MCF 10A (cell line): ENCODE measurements at regions not wholly inside any gene's neighbourhood (a gene's known extent, or its start where the extent isn't known, plus 50 kb on each side); places are given as distances from the start of the nearest gene placed in this dataset.
"Not testable (repeated sequence)": the region's sequence is repeated elsewhere in the genome, so short reads cannot be mapped to it uniquely, and the experiment has no call there.

Experiments
- BruUV-seq: library from RNA; stranded (reverse); fragments of 400-500 nt; replicated peaks from 2 replicates; lab custom pipeline; 2021; lab: Mats Ljungman, UMichigan
- CTCF ChIA-PET: fragments of 300-600 bp; sonication (Branson Sonifier 250); formaldehyde crosslinking; extraction: SDS; loops from one replicate; lab custom pipeline; 2021; ENCODE audit warnings: antibody characterized with exemption, inconsistent platforms; lab: Yijun Ruan, JAX
- POLR2A ChIA-PET: fragments of 300-600, 350-650 bp; sonication (Branson Sonifier 250); formaldehyde crosslinking; extraction: SDS; loops from one replicate; lab custom pipeline; 2020; ENCODE audit warnings: antibody characterized with exemption, inconsistent platforms; lab: Yijun Ruan, JAX
- DNase-seq: peaks from one replicate; pipeline ENCODE4 v3.0.0-alpha.2; 2018; ENCODE audit not compliant: unreplicated experiment
- H3K27ac Mint-ChIP-seq: one replicate; pipeline ENCODE4 v1.8.0; 2022; ENCODE audit warnings: mild to moderate bottlenecking, low read depth, mixed read lengths; ENCODE audit not compliant: unreplicated experiment
- H3K27me3 Mint-ChIP-seq: one replicate; pipeline ENCODE4 v1.8.0; 2022; ENCODE audit warnings: mixed read lengths; ENCODE audit not compliant: insufficient read depth, unreplicated experiment
- H3K36me3 Mint-ChIP-seq: one replicate; pipeline ENCODE4 v1.8.0; 2022; ENCODE audit warnings: mild to moderate bottlenecking, moderate library complexity, mixed read lengths; ENCODE audit not compliant: insufficient read depth, unreplicated experiment
- H3K4me1 Mint-ChIP-seq: one replicate; pipeline ENCODE4 v1.8.0; 2022; ENCODE audit warnings: mixed read lengths; ENCODE audit not compliant: insufficient read depth, unreplicated experiment
- H3K4me3 Mint-ChIP-seq: one replicate; pipeline ENCODE4 v1.8.0; 2022; ENCODE audit warnings: mild to moderate bottlenecking, moderate library complexity, mixed read lengths; ENCODE audit not compliant: unreplicated experiment
- H3K9me3 Mint-ChIP-seq: one replicate; pipeline ENCODE4 v1.8.0; 2022; ENCODE audit warnings: mixed read lengths; ENCODE audit not compliant: unreplicated experiment
- CTCF ChIP-seq: fragments of 200-600 bp; IDR thresholded peaks from one replicate; pipeline ENCODE4 v1.8.0; 2022; ENCODE audit warnings: antibody characterized with exemption, mild to moderate bottlenecking; ENCODE audit not compliant: unreplicated experiment
- intact Hi-C: fragments of 100-400 bp; cut with micrococcal nuclease; formaldehyde crosslinking; loops from 2 replicates; pipeline ENCODE4 v1.14.1; 2022

- DNase-seq, H3K4me3 Mint-ChIP-seq, H3K36me3 Mint-ChIP-seq, intact Hi-C loops, POLR2A ChIA-PET, CTCF ChIA-PET, H3K4me1 Mint-ChIP-seq, H3K27me3 Mint-ChIP-seq, H3K27ac Mint-ChIP-seq, BruUV-seq: not testable (repeated sequence)
- H3K9me3 Mint-ChIP-seq: peaks cover 12% of the 10 kb centered on the region
Observed at GRCh38 chrX:84856791-84857190, 146.9 kb upstream of the APOOL start.

GRCh38 chrX:84858771-84859170 lies 144.9 kb upstream of the APOOL start:
- POLR2A ChIA-PET, H3K27me3 Mint-ChIP-seq, H3K27ac Mint-ChIP-seq, H3K4me1 Mint-ChIP-seq, H3K36me3 Mint-ChIP-seq, intact Hi-C loops, H3K9me3 Mint-ChIP-seq, BruUV-seq, CTCF ChIA-PET, H3K4me3 Mint-ChIP-seq, DNase-seq: not testable (repeated sequence)

GRCh38 chrX:84865113-84865512 lies 138.6 kb upstream of the APOOL start:
- Mint-ChIP-seq H3K4me3 (no peak overlapping the region), H3K4me1 (no peaks in the 10 kb centered on the region), H3K27me3 (no peaks in the 10 kb centered on the region), H3K27ac (no peak overlapping the region), H3K36me3 (no peaks in the 10 kb centered on the region), H3K9me3 (no peaks in the 10 kb centered on the region)
- TF ChIP-seq CTCF: no peak
- POLR2A ChIA-PET: no interaction called here
- BruUV-seq: no TSS peak
- intact Hi-C loops: no loop called here
- CTCF ChIA-PET: no interaction called here
- peak; percentile 49 for DNase-seq

- DNase-seq, H3K9me3 Mint-ChIP-seq, H3K27ac Mint-ChIP-seq, H3K27me3 Mint-ChIP-seq, BruUV-seq, POLR2A ChIA-PET, H3K4me3 Mint-ChIP-seq, CTCF ChIA-PET, H3K36me3 Mint-ChIP-seq, H3K4me1 Mint-ChIP-seq, intact Hi-C loops: not testable (repeated sequence)
Observed at GRCh38 chrX:84870281-84870680, 133.4 kb upstream of the APOOL start.

- H3K27me3 Mint-ChIP-seq, H3K36me3 Mint-ChIP-seq, H3K9me3 Mint-ChIP-seq, POLR2A ChIA-PET, H3K4me3 Mint-ChIP-seq, H3K27ac Mint-ChIP-seq, DNase-seq, H3K4me1 Mint-ChIP-seq, CTCF ChIA-PET, BruUV-seq, intact Hi-C loops: not testable (repeated sequence)
Observed at GRCh38 chrX:84872160-84872771, 131.4 kb upstream of the APOOL start.

GRCh38 chrX:84873176-84873575 lies 130.5 kb upstream of the APOOL start:
- BruUV-seq: no TSS peak
- CTCF ChIA-PET: no interaction called here
- Mint-ChIP-seq H3K27me3 (no peaks in the 10 kb centered on the region), H3K9me3 (no peaks in the 10 kb centered on the region), H3K36me3 (no peaks in the 10 kb centered on the region), H3K4me1 (no peaks in the 10 kb centered on the region), H3K27ac (no peak overlapping the region), H3K4me3 (no peak overlapping the region)
- intact Hi-C loops: no loop called here
- POLR2A ChIA-PET: no interaction called here
- no peak for TF ChIP-seq CTCF
- no peak for DNase-seq
